Skeletal muscle satellite cell (primary cell): ENCODE measurements at regions not wholly inside any gene's neighbourhood (a gene's known extent, or its start where the extent isn't known, plus 50 kb on each side); places are given as distances from the start of the nearest gene placed in this dataset.

Experiments used
- H3K27me3 ChIP-seq: 2 replicates; pipeline ENCODE4 v1.7.0; 2013; ENCODE audit warnings: low read length; ENCODE audit not compliant: control insufficient read depth, insufficient read depth
- H3K36me3 ChIP-seq: 2 replicates; pipeline ENCODE4 v1.7.0; 2013; ENCODE audit warnings: mild to moderate bottlenecking, control low read depth, low read length; ENCODE audit not compliant: insufficient read depth
- H3K4me1 ChIP-seq: 2 replicates; pipeline ENCODE4 v1.7.0; 2013; ENCODE audit warnings: low read length; ENCODE audit not compliant: control insufficient read depth, insufficient read depth
- H3K4me2 ChIP-seq: 2 replicates; pipeline ENCODE4 v1.7.0; 2013; ENCODE audit warnings: mild to moderate bottlenecking, low read length
- H3K4me3 ChIP-seq: 2 replicates; pipeline ENCODE4 v1.7.0; 2013; ENCODE audit warnings: low read length
- H3K9ac ChIP-seq: 2 replicates; pipeline ENCODE4 v1.7.0; 2013; ENCODE audit warnings: mild to moderate bottlenecking, low read depth, low read length, moderate library complexity
- H3K9me3 ChIP-seq: replicated peaks from 2 replicates; pipeline ENCODE4 v1.7.0; 2013; ENCODE audit warnings: mild to moderate bottlenecking, control low read depth, low read length

GRCh38 chr3:43218156-43218555, 68.2 kb upstream of the SNRK start:
- H3K9ac ChIP-seq, result no peak overlapping the region
- H3K4me1 ChIP-seq, result no peaks in the 10 kb centered on the region
- no peaks in the 10 kb centered on the region for H3K36me3 ChIP-seq
- H3K27me3 ChIP-seq, result no peaks in the 10 kb centered on the region
- H3K4me3 ChIP-seq, result no peak overlapping the region
- peaks cover 2% of the 10 kb centered on the region for H3K9me3 ChIP-seq
- no peak overlapping the region for H3K4me2 ChIP-seq

GRCh38 chr3:43217633-43218032, 68.7 kb upstream of the SNRK start:
- no peaks in the 10 kb centered on the region for H3K4me1 ChIP-seq
- H3K27me3 ChIP-seq, result no peaks in the 10 kb centered on the region
- H3K9me3 ChIP-seq, result no peaks in the 10 kb centered on the region
- no peak overlapping the region for H3K9ac ChIP-seq
- no peak overlapping the region for H3K4me3 ChIP-seq
- H3K36me3 ChIP-seq, result no peaks in the 10 kb centered on the region
- H3K4me2 ChIP-seq, result no peak overlapping the region

GRCh38 chr3:43217206-43217605, 69.1 kb upstream of the SNRK start:
- Histone ChIP-seq H3K36me3 (no peaks in the 10 kb centered on the region), H3K4me3 (no peak overlapping the region), H3K27me3 (no peaks in the 10 kb centered on the region), H3K4me2 (no peak overlapping the region), H3K9ac (no peak overlapping the region), H3K9me3 (no peaks in the 10 kb centered on the region), H3K4me1 (no peaks in the 10 kb centered on the region)

GRCh38 chr3:43215663-43216275, 70.6 kb upstream of the SNRK start:
- no peaks in the 10 kb centered on the region for H3K36me3 ChIP-seq
- no peak overlapping the region for H3K4me2 ChIP-seq
- no peaks in the 10 kb centered on the region for H3K4me1 ChIP-seq
- H3K9ac ChIP-seq, result no peak overlapping the region
- no peaks in the 10 kb centered on the region for H3K9me3 ChIP-seq
- no peak overlapping the region for H3K4me3 ChIP-seq
- no peaks in the 10 kb centered on the region for H3K27me3 ChIP-seq

GRCh38 chr3:43215138-43215537, 71.2 kb upstream of the SNRK start:
- Histone ChIP-seq H3K36me3 (no peaks in the 10 kb centered on the region), H3K27me3 (no peaks in the 10 kb centered on the region), H3K4me1 (no peaks in the 10 kb centered on the region), H3K9me3 (no peaks in the 10 kb centered on the region), H3K4me3 (no peak overlapping the region), H3K9ac (no peak overlapping the region), H3K4me2 (no peak overlapping the region)

- Histone ChIP-seq H3K4me3 (no peak overlapping the region), H3K4me1 (no peaks in the 10 kb centered on the region), H3K4me2 (no peak overlapping the region), H3K27me3 (no peaks in the 10 kb centered on the region), H3K9me3 (no peaks in the 10 kb centered on the region), H3K9ac (no peak overlapping the region), H3K36me3 (no peaks in the 10 kb centered on the region)
These were observed 71.7 kb upstream of the SNRK start for GRCh38 chr3:43214616-43215015.

- Histone ChIP-seq H3K27me3 (no peaks in the 10 kb centered on the region), H3K4me1 (no peaks in the 10 kb centered on the region), H3K9ac (no peak overlapping the region), H3K36me3 (no peaks in the 10 kb centered on the region), H3K9me3 (no peaks in the 10 kb centered on the region), H3K4me3 (no peak overlapping the region), H3K4me2 (no peak overlapping the region)
These were observed 72.7 kb upstream of the SNRK start for GRCh38 chr3:43213631-43214030.

GRCh38 chr3:43212914-43213611, 73.3 kb upstream of the SNRK start:
- Histone ChIP-seq H3K4me3 (no peak overlapping the region), H3K27me3 (no peaks in the 10 kb centered on the region), H3K9me3 (no peaks in the 10 kb centered on the region), H3K36me3 (no peaks in the 10 kb centered on the region), H3K9ac (no peak overlapping the region), H3K4me2 (no peak overlapping the region), H3K4me1 (no peaks in the 10 kb centered on the region)

GRCh38 chr3:43211681-43212080, 74.7 kb upstream of the SNRK start:
- no peaks in the 10 kb centered on the region for H3K27me3 ChIP-seq
- no peaks in the 10 kb centered on the region for H3K36me3 ChIP-seq
- no peaks in the 10 kb centered on the region for H3K4me1 ChIP-seq
- H3K4me2 ChIP-seq, result no peak overlapping the region
- no peak overlapping the region for H3K9ac ChIP-seq
- H3K4me3 ChIP-seq, result no peak overlapping the region
- H3K9me3 ChIP-seq, result no peaks in the 10 kb centered on the region

- Histone ChIP-seq H3K36me3 (no peaks in the 10 kb centered on the region), H3K4me2 (no peak overlapping the region), H3K4me3 (no peak overlapping the region), H3K27me3 (no peaks in the 10 kb centered on the region), H3K9me3 (no peaks in the 10 kb centered on the region), H3K9ac (no peak overlapping the region), H3K4me1 (no peaks in the 10 kb centered on the region)
These were observed 76.0 kb upstream of the SNRK start for GRCh38 chr3:43210049-43211027.

GRCh38 chr3:43207628-43208085, 78.7 kb upstream of the SNRK start:
- H3K4me3 ChIP-seq, result no peak overlapping the region
- H3K4me2 ChIP-seq, result no peak overlapping the region
- H3K9ac ChIP-seq, result no peak overlapping the region
- H3K4me1 ChIP-seq, result no peaks in the 10 kb centered on the region
- H3K27me3 ChIP-seq, result no peaks in the 10 kb centered on the region
- no peaks in the 10 kb centered on the region for H3K9me3 ChIP-seq
- no peaks in the 10 kb centered on the region for H3K36me3 ChIP-seq
